Endothelial cell of umbilical vein (primary cell): ENCODE measurements at regions not wholly inside any gene's neighbourhood (a gene's known extent, or its start where the extent isn't known, plus 50 kb on each side); places are given as distances from the start of the nearest gene placed in this dataset.

ENCODE experiments used
- CTCF ChIP-seq, 2 donors: IDR thresholded peaks; 1 replicate in 1 of 2; 2 replicates in 1 of 2; pipeline ENCODE4 v1.5.1; 2011; ENCODE audit warnings: low read length in 2 of 2, mild to moderate bottlenecking in 2 of 2, moderate library complexity in 2 of 2, control low read depth in 1 of 2, inconsistent platforms in 1 of 2, low read depth in 1 of 2; ENCODE audit not compliant: insufficient read depth in 1 of 2; ENCODE audit errors: extremely low read depth in 1 of 2
- EZH2 ChIP-seq: IDR thresholded peaks from 2 replicates; pipeline ENCODE4 v1.6.1; 2012; ENCODE audit warnings: borderline replicate concordance, low read depth, mild to moderate bottlenecking, moderate library complexity, low read length, inconsistent platforms; ENCODE audit not compliant: severe bottlenecking

- TF ChIP-seq CTCF (IDR thresholded peaks at IDR 0.05; ENCODE audit: extremely low read depth in 1 of 2, insufficient read depth in 1 of 2, low read depth in 1 of 2, low read length in 2 of 2) (no peak), EZH2 (no peak)
These were observed 1064.9 kb downstream of the NXPH1 start for GRCh38 chr7:9498303-9498702.
